Activated CD4-positive, alpha-beta T cell treated with anti-CD3 and anti-CD28 coated beads, Interleukin-2, amount 10 ng/mL, durations not matched to agents 24 days and 14 days (primary cell): ENCODE measurements at regions not wholly inside any gene's neighbourhood (a gene's known extent, or its start where the extent isn't known, plus 50 kb on each side); places are given as distances from the start of the nearest gene placed in this dataset.
"Not testable (repeated sequence)": the region's sequence is repeated elsewhere in the genome, so short reads cannot be mapped to it uniquely, and the experiment has no call there.

ENCODE experiments used
- DNase-seq: peaks from one replicate; pipeline ENCODE4 v3.0.0; 2022
- H3K27ac Mint-ChIP-seq: one replicate; pipeline ENCODE4 v1.8.0; 2022; ENCODE audit warnings: mild to moderate bottlenecking, mixed read lengths
- H3K27me3 Mint-ChIP-seq: one replicate; pipeline ENCODE4 v1.8.0; 2022; ENCODE audit warnings: mixed read lengths
- H3K36me3 Mint-ChIP-seq: one replicate; pipeline ENCODE4 v1.8.0; 2022; ENCODE audit warnings: low read depth, mild to moderate bottlenecking, mixed read lengths
- H3K4me1 Mint-ChIP-seq: one replicate; pipeline ENCODE4 v1.8.0; 2021; ENCODE audit warnings: mixed read lengths
- H3K4me3 Mint-ChIP-seq: one replicate; pipeline ENCODE4 v1.8.0; 2022; ENCODE audit warnings: mild to moderate bottlenecking, moderate library complexity, mixed read lengths
- H3K9me3 Mint-ChIP-seq: one replicate; pipeline ENCODE4 v1.8.0; 2021; ENCODE audit warnings: mixed read lengths
- intact Hi-C: fragments of 100-400 bp; cut with micrococcal nuclease; formaldehyde crosslinking; loops from one replicate; pipeline ENCODE4 v1.15.1; 2023

GRCh38 chr6:144936764-144937163, 651.6 kb downstream of the UTRN start:
- H3K27ac Mint-ChIP-seq, result no peak overlapping the region
- H3K4me1 Mint-ChIP-seq, result no peaks in the 10 kb centered on the region
- H3K27me3 Mint-ChIP-seq, result peaks cover 20% of the 10 kb centered on the region
- intact Hi-C loops, result no loop called here
- no peak overlapping the region for H3K4me3 Mint-ChIP-seq
- DNase-seq, result no peak
- H3K36me3 Mint-ChIP-seq, result peaks cover 2% of the 10 kb centered on the region
- no peaks in the 10 kb centered on the region for H3K9me3 Mint-ChIP-seq

- no peak overlapping the region for H3K27ac Mint-ChIP-seq
- H3K27me3 Mint-ChIP-seq, result peaks cover 19% of the 10 kb centered on the region
- intact Hi-C loops, result no loop called here
- no peaks in the 10 kb centered on the region for H3K4me1 Mint-ChIP-seq
- H3K9me3 Mint-ChIP-seq, result no peaks in the 10 kb centered on the region
- H3K36me3 Mint-ChIP-seq, result no peaks in the 10 kb centered on the region
- no peak for DNase-seq
- H3K4me3 Mint-ChIP-seq, result no peak overlapping the region
These were observed 654.8 kb downstream of the UTRN start for GRCh38 chr6:144939921-144940320.

- intact Hi-C loops, result no loop called here
These were observed 659.0 kb downstream of the UTRN start for GRCh38 chr6:144944106-144944505.

GRCh38 chr6:144947398-144947976, 662.4 kb downstream of the UTRN start:
- intact Hi-C loops, result no loop called here
- DNase-seq, result no peak
- no peak overlapping the region for H3K4me3 Mint-ChIP-seq
- peaks cover 3% of the 10 kb centered on the region for H3K9me3 Mint-ChIP-seq
- H3K36me3 Mint-ChIP-seq, result no peaks in the 10 kb centered on the region
- H3K27ac Mint-ChIP-seq, result no peak overlapping the region
- peaks cover 23% of the 10 kb centered on the region for H3K27me3 Mint-ChIP-seq
- no peaks in the 10 kb centered on the region for H3K4me1 Mint-ChIP-seq

More at GRCh38 chr6:144944106-144944505, 659.0 kb downstream of the UTRN start:
- Mint-ChIP-seq H3K4me1 (no peaks in the 10 kb centered on the region), H3K27me3 (peaks cover 21% of the 10 kb centered on the region), H3K36me3 (no peaks in the 10 kb centered on the region), H3K4me3 (no peak overlapping the region), H3K27ac (no peak overlapping the region), H3K9me3 (no peaks in the 10 kb centered on the region)
- DNase-seq, result no peak

GRCh38 chr6:144951730-144952437, 666.7 kb downstream of the UTRN start:
- DNase-seq, result no peak
- no peak overlapping the region for H3K4me3 Mint-ChIP-seq
- no peak overlapping the region for H3K27ac Mint-ChIP-seq
- H3K9me3 Mint-ChIP-seq, result peaks cover 3% of the 10 kb centered on the region
- H3K36me3 Mint-ChIP-seq, result no peaks in the 10 kb centered on the region
- H3K27me3 Mint-ChIP-seq, result peaks cover 11% of the 10 kb centered on the region
- intact Hi-C loops, result no loop called here
- H3K4me1 Mint-ChIP-seq, result no peaks in the 10 kb centered on the region

GRCh38 chr6:144952456-144953240, 667.5 kb downstream of the UTRN start:
- H3K27ac Mint-ChIP-seq, result no peak overlapping the region
- DNase-seq, result no peak
- peaks cover 3% of the 10 kb centered on the region for H3K9me3 Mint-ChIP-seq
- H3K4me3 Mint-ChIP-seq, result no peak overlapping the region
- H3K4me1 Mint-ChIP-seq, result no peaks in the 10 kb centered on the region
- intact Hi-C loops, result no loop called here
- H3K36me3 Mint-ChIP-seq, result no peaks in the 10 kb centered on the region
- H3K27me3 Mint-ChIP-seq, result peaks cover 9% of the 10 kb centered on the region

GRCh38 chr6:144953552-144954240, 668.6 kb downstream of the UTRN start:
- Mint-ChIP-seq H3K27me3 (peaks cover 9% of the 10 kb centered on the region), H3K4me1 (no peaks in the 10 kb centered on the region), H3K36me3 (no peaks in the 10 kb centered on the region), H3K9me3 (peaks cover 3% of the 10 kb centered on the region), H3K27ac (no peak overlapping the region), H3K4me3 (no peak overlapping the region)
- no peak for DNase-seq
- intact Hi-C loops, result no loop called here

GRCh38 chr6:144954241-144954556, 669.1 kb downstream of the UTRN start:
- Mint-ChIP-seq H3K9me3 (peaks cover 3% of the 10 kb centered on the region), H3K4me1 (no peaks in the 10 kb centered on the region), H3K27ac (no peak overlapping the region), H3K4me3 (no peak overlapping the region), H3K36me3 (no peaks in the 10 kb centered on the region), H3K27me3 (peaks cover 9% of the 10 kb centered on the region)
- intact Hi-C loops, result no loop called here
- DNase-seq, result no peak

- no peak for DNase-seq
- Mint-ChIP-seq H3K27ac (no peak overlapping the region), H3K27me3 (peaks cover 9% of the 10 kb centered on the region), H3K4me3 (no peak overlapping the region), H3K9me3 (peaks cover 3% of the 10 kb centered on the region), H3K4me1 (no peaks in the 10 kb centered on the region), H3K36me3 (no peaks in the 10 kb centered on the region)
- intact Hi-C loops, result no loop called here
These were observed 670.3 kb downstream of the UTRN start for GRCh38 chr6:144955392-144955791.

GRCh38 chr6:144955859-144956258, 670.7 kb downstream of the UTRN start:
- intact Hi-C loops, result no loop called here
- Mint-ChIP-seq H3K36me3 (no peaks in the 10 kb centered on the region), H3K27ac (no peak overlapping the region)

GRCh38 chr6:144956697-144957096, 671.6 kb downstream of the UTRN start:
- peaks cover 11% of the 10 kb centered on the region for H3K27me3 Mint-ChIP-seq
- H3K27ac Mint-ChIP-seq, H3K36me3 Mint-ChIP-seq, DNase-seq, H3K4me3 Mint-ChIP-seq, H3K9me3 Mint-ChIP-seq, intact Hi-C loops, H3K4me1 Mint-ChIP-seq: not testable (repeated sequence)

More at GRCh38 chr6:144955859-144956258, 670.7 kb downstream of the UTRN start:
- peaks cover 9% of the 10 kb centered on the region for H3K27me3 Mint-ChIP-seq
- peaks cover 2% of the 10 kb centered on the region for H3K9me3 Mint-ChIP-seq
- no peak for DNase-seq
- no peak overlapping the region for H3K4me3 Mint-ChIP-seq
- H3K4me1 Mint-ChIP-seq, result no peaks in the 10 kb centered on the region

- no peak overlapping the region for H3K27ac Mint-ChIP-seq
These were observed 672.3 kb downstream of the UTRN start for GRCh38 chr6:144957236-144957937.

GRCh38 chr6:144969154-144969553, 684.0 kb downstream of the UTRN start:
- intact Hi-C loops, result no loop called here
- H3K9me3 Mint-ChIP-seq, result no peaks in the 10 kb centered on the region
- H3K36me3 Mint-ChIP-seq, result no peaks in the 10 kb centered on the region
- H3K4me3 Mint-ChIP-seq, result no peak overlapping the region
- H3K27ac Mint-ChIP-seq, result no peak overlapping the region
- no peaks in the 10 kb centered on the region for H3K4me1 Mint-ChIP-seq
- H3K27me3 Mint-ChIP-seq, result peaks cover 6% of the 10 kb centered on the region
- DNase-seq, result no peak

More at GRCh38 chr6:144957236-144957937, 672.3 kb downstream of the UTRN start:
- H3K4me1 Mint-ChIP-seq, result no peaks in the 10 kb centered on the region
- H3K36me3 Mint-ChIP-seq, result no peaks in the 10 kb centered on the region
- DNase-seq, result no peak
- no peaks in the 10 kb centered on the region for H3K9me3 Mint-ChIP-seq
- no peak overlapping the region for H3K4me3 Mint-ChIP-seq
- peaks cover 8% of the 10 kb centered on the region for H3K27me3 Mint-ChIP-seq
- intact Hi-C loops, result no loop called here
